Heart left ventricle (tissue), 13 donors: ENCODE measurements at regions not wholly inside any gene's neighbourhood (a gene's known extent, or its start where the extent isn't known, plus 50 kb on each side); places are given as distances from the start of the nearest gene placed in this dataset.

ENCODE experiments used
- CTCF ChIP-seq, 12 donors: fragments of 200-600 bp; sonication (generic) in 4 of 12; IDR thresholded peaks; one replicate each; pipeline versions ENCODE4 v1.5.0 to v1.8.0; 2018 to 2022; ENCODE audit warnings: antibody characterized with exemption in 12 of 12, mild to moderate bottlenecking in 5 of 12
- POLR2A ChIP-seq, 2 donors: fragments of 450-650 bp; IDR thresholded peaks; one replicate each; pipeline ENCODE4 v1.6.1; 2017; ENCODE audit warnings: antibody characterized with exemption in 2 of 2, mild to moderate bottlenecking in 2 of 2, moderate library complexity in 2 of 2
- donor health status: ischemic (EF 13 %, LVEDD 7.1; RV severe dilation, severe dysfunction).
- donor health status: DM: no; HTN: yes; CAD: no.
- donor health status: DM: no; HTN: no; CAD: no.
- donor health status: ischemic (EF 25% LVEDD 6.9; RV normal size, moderate dysfunction).
- donor health status: ischemic (EF 25% LVEDD 5.7; RV mildly dilated, moderate dysfunction).
- donor health status: ischemic (EF 35%, LVEDD 5.7; RV mildly dilated, moderate dysfunction).
- donor health status: nonischemic (EF 11% LVEDD 7.7; RV severe dilation, severe dysfunction).
- donor health status: DM: yes; HTN: yes; CAD: no.
- donor health status: PGD.
- donor health status: ischemic (EF 29% LVEDD 5.4; RV normal size, mild dysfunction).
- donor health status: nonischemic (EF 23%, LVEDD 6.1; RV moderate dilation, normal function).

DNA sequence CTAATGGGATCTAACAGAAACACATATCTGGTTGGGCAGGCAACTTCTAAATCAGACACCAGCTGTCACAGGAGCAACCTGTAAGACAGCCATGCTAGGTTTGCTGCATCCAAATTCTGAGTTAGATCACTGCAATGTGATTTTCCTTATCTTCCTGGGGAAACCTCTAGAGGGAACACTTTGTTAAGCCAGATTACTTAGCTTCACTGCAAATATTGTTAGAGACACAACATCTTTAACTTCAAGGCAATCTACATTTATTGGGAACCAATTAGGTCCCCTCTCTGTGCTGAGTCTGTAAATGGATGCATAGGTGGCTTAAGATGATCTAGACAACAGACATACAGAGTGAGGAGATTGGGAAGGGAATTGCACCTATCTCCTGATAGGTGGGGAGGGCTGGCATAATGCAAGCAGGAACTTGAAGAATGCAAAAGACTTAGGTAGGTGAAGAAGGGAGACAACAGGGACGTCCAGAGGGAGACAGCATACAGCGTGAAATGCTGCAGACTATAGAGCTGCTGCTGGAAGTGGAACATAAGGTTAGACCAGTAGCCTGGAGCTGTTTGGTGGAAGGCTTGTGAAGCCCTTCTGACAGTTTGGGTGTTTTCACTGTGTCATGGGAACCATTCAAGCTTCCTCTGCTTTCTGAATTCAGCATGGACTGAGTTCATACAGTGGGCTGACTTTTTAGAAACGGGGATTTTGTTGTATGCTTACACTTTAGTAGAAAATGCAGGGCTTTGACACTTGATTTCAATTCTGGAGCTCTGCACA lies 109.8 kb upstream of the ELMO1 start:
- TF ChIP-seq CTCF (IDR thresholded peaks at IDR 0.05) (no peak), POLR2A (IDR thresholded peaks at IDR 0.05) (no peak)
